GM19043 (cell line): ENCODE measurements at regions not wholly inside any gene's neighbourhood (a gene's known extent, or its start where the extent isn't known, plus 50 kb on each side); places are given as distances from the start of the nearest gene placed in this dataset.

Experiments used
- ATAC-seq: cut with Tn5 transposase; IDR thresholded peaks from one replicate; pipeline ENCODE4 v1.9.1; 2021; ENCODE audit warnings: low read depth; ENCODE audit not compliant: unreplicated experiment

- no peak for ATAC-seq
These were observed 65.8 kb downstream of the SALL1 start for GRCh38 chr16:51085271-51085670.

GRCh38 chr16:51084074-51084928 lies 66.8 kb downstream of the SALL1 start:
- ATAC-seq, result no peak

- ATAC-seq, result no peak
These were observed 78.5 kb downstream of the SALL1 start for GRCh38 chr16:51072591-51072990.

DNA sequence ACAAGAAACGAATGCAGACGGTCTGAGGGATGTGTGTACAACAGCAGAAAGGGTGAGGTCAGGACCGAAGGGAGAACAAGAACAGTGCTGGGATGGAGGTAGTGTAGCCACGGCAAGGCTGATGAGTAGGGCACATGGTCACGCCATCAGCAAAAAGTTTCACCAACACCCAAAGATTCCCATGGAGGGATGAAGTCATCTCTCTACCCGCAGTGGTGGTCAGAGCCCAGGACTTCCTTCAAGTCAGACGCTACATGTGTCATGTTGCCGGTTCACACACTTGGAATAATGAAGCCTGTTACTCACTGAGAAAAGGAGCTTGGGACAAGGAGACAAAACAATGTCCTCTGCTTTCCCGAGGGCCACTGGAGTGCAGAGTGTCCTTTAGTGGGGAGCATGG lies 79.7 kb downstream of the SALL1 start:
- ATAC-seq, result no peak

DNA sequence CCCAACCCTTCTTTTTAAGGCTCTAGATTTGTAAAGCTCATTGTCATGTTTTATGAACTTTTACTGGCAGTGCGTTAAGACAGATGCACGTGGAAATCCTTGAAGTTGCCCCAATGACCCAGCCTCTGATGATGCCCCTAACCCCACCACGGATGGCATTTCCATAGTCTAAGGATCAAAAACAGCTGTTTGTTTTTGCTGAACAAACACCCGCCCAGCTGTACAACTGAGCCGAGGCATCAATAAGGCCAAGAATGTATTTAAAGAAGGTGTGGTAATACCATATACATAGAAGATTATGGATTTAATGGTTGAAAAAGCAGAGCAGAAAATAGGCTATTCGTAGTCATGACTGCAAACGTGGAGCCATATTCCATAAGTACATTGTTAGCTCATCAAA lies 83.7 kb downstream of the SALL1 start:
- ATAC-seq, result no peak

DNA sequence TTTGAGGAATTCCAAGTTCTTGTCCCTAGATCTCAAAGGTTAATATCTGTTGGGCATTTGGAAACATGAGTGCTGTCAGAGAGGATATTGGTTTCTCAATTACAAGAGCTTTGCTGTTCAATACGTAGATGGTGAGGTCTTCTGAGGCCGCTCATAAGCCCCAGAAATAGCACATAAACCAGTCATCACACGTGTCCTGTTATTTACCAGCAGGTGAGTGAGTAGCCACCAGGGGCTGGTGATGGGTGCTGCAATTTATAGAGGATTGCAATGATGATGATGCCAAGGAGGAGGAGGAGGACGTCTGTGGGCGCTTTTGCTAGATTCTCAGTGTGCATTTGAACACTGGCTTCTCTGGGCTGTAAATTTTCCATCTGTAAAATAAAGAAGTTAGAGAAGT lies 89.0 kb downstream of the SALL1 start:
- ATAC-seq, result no peak

GRCh38 chr16:51061328-51061727 lies 89.7 kb downstream of the SALL1 start:
- no peak for ATAC-seq

DNA sequence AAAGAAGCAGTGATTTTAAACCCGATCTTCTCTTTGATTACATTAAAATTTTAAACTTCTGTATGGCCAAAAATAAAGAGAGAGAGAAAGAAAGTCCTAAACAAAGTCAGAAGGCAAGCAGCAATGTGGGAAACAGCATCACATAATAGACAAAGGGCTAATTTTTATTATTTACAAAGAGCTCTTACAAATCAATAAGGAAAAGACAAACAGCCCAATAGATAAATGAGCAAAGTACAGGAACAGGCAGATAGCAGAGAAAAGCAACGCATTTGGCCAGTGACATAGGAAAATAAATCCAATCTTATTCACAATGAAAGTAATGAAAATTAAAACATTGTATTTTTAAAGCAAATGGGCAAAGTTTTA lies 93.1 kb downstream of the SALL1 start:
- no peak for ATAC-seq

- no peak for ATAC-seq
These were observed 93.8 kb downstream of the SALL1 start for GRCh38 chr16:51057102-51057793.

DNA sequence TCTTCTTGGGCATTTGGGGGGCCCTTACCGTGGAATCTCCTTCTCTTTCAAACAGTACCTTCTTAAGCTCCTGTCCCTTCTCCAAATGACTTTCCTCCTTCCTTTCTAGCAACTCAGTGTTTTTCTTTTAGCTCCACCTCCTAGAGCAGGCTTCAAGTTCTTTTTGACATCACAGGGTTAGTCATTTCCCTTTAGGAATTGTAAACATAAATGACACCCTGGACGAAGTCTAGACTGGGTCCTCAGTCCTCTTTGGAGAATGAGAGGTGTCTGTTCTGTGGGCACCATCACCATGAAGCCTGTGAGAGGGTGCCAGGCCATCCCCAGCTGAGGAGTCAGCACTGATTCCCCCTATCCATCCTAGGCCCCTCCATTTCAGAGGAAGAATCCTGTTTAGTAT lies 94.7 kb downstream of the SALL1 start:
- ATAC-seq, result no peak

- ATAC-seq, result no peak
These were observed 95.6 kb downstream of the SALL1 start for GRCh38 chr16:51055434-51055833.

- ATAC-seq, result no peak
These were observed 97.3 kb downstream of the SALL1 start for GRCh38 chr16:51053775-51054174.

- no peak for ATAC-seq
These were observed 99.4 kb downstream of the SALL1 start for GRCh38 chr16:51051671-51052070.

- no peak for ATAC-seq
These were observed 100.7 kb downstream of the SALL1 start for GRCh38 chr16:51050377-51050706.

DNA sequence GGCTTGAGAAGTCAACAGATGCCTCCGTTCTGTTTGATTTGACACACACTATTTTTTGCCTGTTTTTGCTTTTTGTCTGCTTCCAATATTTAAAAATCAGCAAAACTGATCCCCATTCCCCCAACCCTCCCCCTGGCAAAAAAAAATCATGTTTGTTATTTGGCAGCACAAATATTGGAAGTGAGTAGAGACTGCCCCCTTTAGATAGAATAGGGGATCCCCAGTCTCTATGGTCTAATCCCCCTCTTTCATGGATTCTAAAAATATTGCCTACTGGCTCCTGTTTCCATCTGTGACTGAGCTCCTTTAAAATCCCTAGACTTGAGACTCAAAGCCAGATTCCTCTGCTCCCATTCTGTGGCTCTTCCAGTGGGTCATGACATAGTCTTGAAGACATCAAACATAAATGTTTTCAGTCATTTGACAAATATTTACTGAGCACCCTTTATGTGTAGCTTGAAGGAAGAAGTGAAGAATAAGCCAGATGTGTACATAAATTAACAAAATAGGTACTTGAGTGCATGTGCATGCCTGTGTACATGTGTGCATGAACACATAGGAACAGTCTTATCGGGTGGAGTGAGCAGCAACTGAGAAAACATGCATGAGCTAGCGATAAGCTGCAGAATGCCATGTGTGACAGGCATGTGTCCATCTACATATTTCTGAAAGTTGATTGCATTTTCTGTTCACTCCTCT lies 101.2 kb downstream of the SALL1 start:
- ATAC-seq, result no peak

GRCh38 chr16:51049276-51049675 lies 101.8 kb downstream of the SALL1 start:
- no peak for ATAC-seq

DNA sequence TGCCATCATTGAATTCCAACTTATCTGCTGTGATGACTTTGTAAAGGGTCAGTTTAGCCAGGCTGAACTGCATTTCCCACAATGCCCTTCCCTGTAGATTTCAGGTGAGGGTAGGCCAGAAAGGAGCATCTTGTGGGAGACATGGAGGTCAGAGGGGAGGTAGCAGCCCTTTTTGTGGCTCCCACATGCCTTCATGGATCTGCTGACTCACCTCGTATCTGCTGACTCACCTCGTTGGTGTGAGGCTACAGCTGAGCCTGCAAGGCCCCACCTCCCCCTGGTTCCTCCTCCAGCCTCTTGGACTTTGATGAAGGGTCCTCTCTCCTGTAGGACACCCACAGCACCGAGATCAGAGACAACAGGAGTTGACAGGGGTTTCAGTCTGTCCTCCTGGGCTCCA lies 102.5 kb downstream of the SALL1 start:
- ATAC-seq, result no peak

- ATAC-seq, result no peak
These were observed 105.3 kb downstream of the SALL1 start for GRCh38 chr16:51045794-51046193.

DNA sequence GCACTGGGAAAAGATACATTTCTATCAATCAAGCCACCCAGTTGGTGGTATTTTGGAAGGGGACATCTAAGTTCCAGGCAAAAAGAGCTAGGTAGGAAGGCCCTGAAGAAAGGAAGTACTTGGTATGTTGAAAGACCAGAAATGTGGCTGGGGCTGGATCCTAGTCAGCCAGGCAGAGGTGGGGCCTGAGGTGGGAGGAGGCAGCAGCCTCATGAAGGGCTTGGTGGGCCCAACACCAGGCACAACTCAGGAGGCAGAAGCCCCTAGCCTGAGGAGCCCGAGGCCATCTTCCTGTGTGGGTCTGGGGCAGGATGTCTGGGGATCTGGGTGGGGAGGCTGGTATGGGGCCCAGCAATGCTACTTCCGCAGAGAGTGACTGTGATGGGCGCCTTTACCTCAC lies 105.9 kb downstream of the SALL1 start:
- no peak for ATAC-seq

DNA sequence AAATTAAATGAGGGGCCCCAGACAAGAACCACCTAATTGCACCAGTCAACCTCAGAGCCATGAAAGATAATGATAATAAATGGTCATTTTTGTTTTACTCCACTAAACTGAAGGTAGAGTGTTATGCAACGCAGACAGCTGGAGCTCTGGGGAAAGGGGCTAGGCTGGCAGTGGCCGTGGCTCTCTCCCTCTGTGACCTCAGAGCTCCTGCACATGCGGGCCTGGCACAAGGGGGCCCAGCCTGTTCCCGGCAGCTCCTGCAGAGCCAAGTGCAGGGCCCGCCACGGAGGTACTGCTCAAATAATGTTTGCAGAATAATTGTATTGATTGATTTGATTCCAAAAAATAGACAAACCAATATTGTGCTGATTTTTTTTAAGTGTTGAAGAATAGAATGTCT lies 109.5 kb downstream of the SALL1 start:
- ATAC-seq, result no peak

- ATAC-seq, result no peak
These were observed 110.4 kb downstream of the SALL1 start for GRCh38 chr16:51040637-51041036.
